SKM-1 treated with dmso at 0.1 percent for 144 hours (cell line): ENCODE measurements at regions not wholly inside any gene's neighbourhood (a gene's known extent, or its start where the extent isn't known, plus 50 kb on each side); places are given as distances from the start of the nearest gene placed in this dataset.

ENCODE experiments used
- DNase-seq: peaks from one replicate; lab custom pipeline; 2025; ENCODE audit not compliant: unreplicated experiment; lab: John Stamatoyannopoulos, UW

DNA sequence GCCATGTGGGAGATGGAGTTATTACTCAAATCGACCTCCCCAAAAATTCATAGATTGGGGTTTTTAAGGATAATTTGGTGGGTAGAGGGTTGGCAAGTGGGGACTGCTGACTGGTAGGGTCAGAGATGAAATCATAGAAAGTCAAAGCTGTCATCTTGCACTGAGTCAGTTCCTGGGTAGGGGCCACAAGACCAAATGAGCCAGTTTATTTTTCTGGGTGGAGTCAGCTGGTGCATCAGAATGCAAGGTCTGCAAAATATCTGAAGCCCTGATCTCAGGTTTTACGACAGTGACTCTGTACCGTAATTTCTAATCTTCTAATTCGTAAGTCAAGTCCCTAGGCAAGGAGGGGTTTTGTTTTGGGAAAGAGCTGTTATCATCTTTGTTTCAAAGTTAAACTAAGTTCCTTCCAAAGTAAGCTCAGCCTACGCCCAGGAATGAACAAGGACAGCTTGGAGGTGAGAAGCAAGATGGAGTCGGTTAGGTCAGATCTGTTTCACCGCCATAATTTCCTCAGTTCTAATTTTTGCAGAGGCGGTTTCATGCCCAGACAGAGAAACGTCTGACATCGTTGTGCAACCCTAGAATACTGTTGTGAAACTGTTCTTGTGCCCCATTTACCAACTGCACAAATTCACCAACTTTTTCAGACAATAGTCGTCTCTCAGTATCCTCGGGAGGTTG, 104.5 kb upstream of the SFSWAP start:
- DNase-seq, result no peak

DNA sequence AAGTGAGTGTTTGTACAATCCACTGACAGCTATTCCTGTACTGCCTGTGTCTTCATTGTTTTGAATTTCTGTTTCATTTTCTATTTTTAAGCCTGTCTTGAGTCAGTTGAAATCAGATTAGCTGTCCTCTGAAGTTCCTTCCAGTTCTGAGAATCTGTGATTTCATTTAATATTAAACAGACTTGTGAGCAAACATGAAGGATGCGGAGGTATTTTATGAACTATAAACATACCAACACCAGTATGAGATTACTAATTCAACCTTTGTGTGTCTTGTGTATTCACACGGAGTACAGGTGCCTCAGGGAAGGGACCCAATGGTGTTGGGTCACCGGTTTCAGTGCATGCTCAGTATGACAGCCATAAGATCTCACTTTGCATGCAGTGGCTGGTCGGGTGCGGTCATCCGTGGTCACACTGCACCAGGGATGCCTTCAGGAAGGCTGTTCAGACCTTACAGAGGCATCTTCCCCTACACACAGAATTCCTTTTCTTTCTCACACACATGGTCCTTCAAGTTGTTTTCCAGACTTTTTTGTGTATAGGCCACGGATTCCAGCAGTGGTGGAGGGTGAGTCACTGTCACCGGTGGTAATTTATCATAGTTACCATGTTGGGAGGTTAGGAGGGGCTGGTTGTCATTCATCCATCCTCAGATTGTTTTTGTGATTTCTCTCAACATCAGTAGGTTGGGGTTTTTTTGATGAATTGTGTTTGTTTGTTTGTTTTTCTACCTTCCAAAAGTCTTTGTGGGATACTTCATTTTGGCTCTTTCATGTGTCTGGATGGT, 103.0 kb upstream of the SFSWAP start:
- DNase-seq, result no peak

DNA sequence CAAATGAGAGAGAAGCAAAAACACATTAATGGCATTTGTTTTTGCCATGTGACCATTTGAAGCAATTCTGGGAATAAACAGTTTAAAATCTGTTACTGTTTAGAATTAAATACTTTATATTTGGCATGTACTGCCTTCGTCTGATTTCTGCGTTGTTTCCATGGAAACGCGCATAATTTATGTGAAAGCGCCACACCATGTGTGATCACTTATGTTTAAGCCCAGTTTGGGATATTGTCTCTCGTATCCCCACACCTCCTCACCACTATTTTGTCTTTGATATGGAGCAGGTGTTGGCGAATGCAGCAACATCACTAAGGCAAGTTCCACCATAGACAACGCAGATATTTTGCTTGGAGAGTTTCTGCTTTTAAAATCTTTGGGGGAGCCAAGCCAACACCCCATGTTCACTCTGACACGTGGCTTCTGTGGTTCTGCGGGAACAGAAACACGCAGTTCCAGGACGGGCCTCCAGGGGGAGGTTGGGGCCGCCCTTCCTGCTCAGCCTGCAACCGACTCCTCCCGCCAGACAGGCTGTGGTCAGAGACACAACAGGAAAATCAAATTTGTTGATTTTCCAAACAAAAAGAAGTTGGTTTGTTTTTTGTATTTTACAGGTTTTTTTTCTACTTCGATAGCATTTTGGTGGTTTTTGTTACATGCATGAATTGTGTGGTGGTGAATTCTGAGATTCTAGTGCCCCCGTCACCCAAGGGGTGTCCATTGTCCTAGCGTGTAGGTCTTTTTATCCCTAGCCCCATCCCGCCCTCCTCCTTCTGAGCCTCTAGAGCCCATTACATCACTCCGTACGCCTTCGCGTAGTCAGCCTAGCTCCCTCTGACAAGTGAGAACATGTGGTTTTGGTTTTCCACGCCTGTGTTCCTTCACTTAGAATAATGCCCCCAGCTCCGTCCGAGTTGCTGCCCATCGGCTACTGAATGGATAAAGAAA, 101.9 kb upstream of the SFSWAP start:
- DNase-seq, result no peak

DNA sequence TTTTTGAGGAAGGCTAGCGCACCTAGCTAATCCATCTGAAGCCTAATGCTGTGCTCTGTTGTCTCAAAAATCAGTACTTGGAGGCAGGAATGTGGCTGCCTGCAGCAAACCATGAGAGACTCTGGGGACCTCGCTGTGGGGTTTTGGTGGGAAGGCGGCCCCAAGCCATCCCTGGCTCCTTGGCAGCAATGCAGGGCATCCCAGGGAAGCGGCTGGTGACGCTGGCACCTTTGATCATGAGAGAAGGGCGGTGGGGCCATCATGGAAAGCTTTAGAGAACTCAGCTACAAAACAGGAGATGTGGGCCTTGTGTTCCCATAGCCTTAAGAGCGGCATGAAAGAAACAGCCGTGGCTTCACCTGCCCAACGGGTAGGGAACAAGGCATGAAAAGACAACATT, 101.1 kb upstream of the SFSWAP start:
- DNase-seq, result no peak

DNA sequence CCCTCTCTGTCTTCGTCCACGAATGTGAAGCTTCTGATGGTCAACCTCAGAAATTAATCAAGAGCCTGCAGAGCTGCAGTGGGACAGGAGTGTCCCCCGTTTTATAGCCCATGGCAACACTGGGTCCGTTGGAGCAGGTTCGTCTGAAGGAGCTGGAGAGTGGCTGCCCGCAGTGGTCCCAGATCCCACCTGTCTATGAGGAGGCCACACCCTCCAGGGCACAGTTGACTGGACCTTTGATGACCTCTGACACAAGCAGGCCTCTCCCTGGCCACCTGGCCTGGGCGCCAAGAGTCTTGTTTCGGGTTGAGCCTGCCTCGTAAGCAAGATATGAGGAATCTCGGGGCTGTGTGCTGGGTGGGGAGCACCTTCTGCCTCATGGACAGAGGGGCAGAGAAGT, 100.7 kb upstream of the SFSWAP start:
- no peak for DNase-seq

DNA sequence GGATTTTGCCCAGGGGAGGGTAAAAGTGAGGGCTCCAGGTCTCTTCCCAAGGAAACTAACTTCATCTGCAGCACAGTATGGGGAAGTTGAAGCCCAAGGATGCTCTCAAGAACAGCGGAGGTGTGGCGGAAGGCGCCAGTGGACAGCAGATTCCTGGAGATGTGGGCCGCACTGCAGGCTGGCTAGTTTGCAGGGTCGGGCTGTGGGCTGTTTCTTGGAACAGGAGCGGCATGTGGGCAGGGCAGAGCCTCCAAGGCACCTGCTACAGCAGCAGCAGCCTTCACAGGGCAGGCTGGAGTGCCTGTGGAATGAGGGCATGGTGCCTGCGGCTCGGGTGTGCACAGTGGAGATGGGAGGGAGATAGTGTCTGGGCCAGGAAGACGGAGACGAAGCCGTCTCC, 100.0 kb upstream of the SFSWAP start:
- no peak for DNase-seq

DNA sequence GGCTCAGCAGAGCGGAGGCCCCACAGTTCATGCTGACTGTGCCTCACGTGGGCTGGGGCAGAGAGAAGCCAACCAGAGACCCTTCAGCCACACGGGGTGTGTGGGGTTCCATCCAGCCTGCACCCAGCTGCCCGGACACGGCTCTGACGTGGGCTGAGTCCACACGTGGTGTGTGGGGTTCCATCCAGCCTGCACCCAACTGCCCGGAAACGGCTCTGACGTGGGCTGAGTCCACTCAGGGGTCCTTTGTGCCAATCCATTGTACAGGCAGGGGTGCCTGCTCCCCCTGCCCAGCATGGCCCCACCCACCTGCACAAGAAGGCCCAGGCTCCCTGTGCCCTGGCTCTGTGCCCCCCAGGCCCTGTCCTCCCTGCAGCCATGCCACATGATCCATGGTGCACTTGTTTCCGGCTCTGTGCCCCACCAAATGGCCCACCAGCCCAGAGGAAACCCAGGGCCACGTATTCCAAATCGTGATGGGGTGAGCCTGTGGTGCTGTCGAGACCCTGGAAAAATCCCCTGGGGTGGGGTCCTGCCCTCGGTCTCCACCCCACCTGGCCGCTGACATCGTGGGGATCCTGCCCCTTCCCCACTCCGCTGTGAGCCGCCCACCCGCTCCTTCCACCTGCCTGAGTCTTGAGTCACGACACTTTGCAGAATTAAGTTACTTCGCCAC, 99.3 kb upstream of the SFSWAP start:
- no peak for DNase-seq

DNA sequence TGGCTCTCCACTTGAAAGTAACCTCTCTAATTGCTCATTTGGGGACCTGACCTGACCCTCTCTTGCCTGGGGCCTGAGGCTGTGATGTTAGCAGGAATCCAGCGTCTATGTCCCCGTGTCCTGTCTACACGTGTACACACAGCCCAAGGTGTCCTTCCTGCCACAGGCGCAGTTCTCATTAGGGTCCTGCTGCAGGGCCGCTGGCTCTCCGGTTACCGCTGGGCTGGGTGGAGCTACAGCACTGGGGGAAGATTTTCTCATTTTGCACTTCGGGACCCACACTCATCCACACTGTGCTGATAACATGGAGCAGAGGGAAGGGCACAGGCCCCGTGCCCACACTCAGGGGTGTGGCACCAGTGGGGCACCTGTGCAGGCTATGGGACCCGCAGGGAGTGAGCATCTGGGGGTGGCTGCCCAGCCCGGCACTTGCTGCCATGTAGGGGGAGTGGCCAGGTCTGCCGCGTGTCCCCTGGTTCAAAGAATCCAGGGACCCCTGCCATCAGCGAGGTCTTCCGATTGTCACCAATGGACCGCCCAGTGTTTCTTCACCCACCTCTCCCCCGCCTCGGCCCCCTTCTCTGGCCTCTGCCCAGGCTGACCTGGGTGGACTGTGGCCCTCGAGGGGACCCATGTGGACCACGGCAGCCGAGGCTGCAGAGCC, 98.7 kb upstream of the SFSWAP start:
- no peak for DNase-seq

DNA sequence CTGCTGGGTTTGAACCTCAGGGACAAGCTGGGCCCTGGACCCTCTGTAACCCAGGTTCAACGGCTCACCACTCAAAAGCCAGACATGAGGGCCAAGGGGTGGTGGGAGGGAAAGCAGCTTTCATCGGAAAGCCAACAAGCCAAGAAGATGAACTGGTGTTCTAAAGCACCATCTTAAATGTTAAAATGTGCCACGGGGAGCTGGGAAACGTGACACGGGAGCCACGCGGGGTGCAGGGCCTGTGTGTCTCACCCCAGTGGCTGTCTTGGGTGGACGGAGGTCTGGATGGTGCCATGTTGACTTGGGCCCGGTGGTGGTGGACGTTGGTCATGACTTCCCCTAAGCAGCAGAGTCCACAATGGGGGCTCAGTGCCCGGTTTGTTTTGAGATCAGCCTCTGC, 97.7 kb upstream of the SFSWAP start:
- no peak for DNase-seq

DNA sequence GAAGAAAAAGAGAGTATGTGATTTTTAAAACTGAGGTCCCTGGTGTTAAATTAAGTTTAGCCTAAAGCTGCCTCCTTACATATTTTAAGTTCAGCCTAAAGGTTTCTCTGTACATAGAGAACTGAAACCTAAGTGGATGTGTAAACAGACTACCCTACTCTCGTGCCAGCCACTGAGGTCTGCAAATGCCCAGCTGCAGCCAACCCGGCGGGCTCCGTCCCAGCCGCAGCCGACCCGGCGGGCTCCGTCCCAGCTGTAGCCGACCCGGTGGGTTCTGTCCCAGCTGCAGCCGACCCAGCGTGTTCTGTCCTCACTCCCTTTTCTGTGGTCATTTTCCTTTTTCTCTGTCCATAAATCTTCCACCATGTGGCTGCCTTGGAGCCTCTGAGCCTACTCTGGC, 97.2 kb upstream of the SFSWAP start:
- DNase-seq, result no peak

DNA sequence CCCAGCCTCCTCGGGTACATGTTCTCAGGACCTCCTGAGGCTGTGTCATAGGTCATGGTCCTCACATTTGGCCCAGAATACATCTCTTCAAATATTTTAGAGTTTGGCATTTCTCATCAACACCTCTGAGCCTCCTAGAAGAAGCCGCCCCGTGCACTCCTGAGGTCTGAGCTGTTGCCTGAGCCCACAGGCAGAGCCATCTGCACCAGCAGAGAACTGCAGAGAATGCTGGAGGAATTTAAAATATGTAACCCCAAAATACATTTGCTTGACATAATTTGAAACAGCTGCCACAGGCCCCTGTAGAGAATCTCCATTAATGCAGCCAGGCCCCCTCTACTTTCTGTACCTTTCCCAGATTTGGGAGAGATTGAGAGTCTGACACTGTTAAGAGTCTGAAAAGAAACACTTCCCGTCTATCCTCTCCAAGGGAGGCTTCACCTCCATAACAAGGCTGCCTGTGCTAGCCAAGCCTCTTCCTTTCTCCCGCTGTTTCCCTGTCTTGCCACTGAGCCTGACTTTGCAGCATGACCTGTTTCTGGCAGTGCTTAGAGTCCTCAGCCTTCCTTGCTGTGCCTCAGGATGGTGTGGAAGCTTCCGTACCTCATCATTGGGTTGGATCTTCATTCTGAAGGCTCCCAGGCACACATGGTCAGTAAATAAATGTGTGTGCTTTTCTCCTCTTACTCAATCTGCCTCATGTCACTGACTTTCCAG, 95.4 kb upstream of the SFSWAP start:
- DNase-seq, result no peak

DNA sequence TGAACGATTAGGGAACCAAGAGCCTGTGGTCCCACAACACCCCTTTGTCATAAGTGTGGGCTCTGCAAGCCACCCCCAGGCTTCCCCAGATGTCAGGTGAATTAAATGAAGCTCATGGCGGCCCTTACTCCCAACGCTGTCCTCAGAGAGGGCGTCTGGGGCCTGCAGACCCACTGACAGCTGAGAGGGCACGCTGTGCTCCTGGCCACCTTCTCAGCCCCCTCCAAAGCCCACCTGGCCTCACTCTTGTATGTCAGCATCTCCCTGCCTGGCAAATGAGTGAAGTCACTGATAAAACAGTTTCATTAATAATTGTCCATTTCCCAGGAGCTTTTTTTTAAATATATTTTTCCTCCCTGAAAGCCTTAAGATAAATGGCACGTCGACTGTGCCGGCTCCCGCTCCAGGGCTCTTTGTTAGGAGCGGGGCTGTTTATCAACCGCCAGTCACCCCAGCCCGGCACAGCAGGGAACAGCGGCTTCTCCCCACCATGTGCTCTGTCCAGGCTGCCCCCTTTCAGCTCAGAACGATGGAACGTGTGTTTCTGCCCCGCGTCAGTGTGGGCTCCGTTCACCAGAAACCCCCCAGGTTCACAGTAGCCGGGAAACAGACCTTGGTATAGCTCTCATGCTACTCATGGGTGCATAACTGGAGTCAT, 94.7 kb upstream of the SFSWAP start:
- DNase-seq, result no peak

DNA sequence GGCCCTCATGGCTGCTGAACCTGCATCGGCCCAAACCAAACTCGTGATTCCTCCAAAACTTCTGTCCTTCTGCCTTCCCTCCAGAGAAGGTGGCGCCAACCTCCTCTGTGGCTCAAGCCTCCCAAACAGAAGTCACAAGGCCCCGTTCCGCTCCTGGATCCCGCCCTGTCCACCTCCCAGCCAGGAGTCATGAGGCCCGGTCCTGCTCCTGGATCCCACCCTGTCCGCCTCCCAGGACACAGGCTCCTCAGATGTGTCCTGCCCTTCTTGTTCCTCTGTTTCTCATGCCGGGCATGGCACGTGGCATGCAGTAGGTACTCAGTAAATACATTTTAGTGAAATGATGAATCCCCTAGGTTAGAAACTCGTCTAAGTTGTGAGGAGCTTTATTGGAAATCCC, 94.2 kb upstream of the SFSWAP start:
- DNase-seq, result no peak

DNA sequence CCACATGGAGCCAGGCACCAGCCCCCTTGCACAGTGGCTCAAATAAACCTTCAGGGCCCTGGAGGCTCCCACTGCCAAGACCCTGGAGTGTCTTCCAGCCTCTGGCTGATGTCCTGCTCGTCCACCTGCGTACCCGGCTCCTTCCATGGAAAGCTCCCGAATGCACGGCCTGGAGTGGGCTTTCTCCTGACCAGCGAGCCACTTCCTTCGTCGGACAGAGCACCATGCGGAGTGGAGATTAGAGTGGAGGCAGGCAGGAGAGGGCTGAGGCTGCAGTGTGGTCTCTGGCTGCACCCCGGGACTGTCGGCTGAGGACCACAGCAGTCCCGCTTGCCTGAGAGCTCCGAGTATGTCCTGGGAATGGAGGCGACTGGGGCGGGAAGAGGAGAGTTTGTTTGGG, 93.7 kb upstream of the SFSWAP start:
- no peak for DNase-seq

DNA sequence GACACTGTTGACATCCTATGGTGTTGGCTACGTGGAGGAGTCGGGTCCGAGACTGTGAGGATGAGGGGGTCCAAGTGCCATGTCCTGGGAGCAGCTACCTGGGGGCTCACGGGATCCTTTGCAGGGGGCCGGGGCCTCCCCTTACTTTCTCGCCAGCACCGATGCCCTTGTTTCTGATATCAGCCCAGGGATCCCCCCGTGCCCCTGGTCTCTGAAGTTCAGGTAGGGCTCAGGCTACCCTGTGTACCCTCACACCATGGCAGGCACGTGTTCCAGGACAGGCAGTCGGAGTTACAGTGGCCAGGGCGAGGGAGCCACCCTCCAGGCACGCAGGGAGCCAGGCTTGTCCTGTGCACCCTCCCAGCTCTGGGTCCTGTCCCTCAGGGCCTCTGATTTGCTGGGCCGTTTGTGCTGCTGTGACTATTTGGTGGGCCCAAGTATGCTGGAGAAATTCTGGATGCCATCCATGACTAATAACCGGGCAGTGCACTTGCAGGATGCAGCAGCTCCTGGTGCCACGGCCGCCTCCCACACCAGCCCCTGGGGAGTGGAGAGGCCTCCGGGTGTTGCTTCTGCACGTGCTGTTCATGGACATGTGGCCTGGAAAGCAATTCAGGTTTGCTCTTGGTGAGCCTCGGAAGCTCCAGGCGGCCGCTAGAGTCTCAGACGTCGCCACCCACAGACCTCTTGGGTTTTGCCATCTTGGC, 93.1 kb upstream of the SFSWAP start:
- DNase-seq, result no peak

DNA sequence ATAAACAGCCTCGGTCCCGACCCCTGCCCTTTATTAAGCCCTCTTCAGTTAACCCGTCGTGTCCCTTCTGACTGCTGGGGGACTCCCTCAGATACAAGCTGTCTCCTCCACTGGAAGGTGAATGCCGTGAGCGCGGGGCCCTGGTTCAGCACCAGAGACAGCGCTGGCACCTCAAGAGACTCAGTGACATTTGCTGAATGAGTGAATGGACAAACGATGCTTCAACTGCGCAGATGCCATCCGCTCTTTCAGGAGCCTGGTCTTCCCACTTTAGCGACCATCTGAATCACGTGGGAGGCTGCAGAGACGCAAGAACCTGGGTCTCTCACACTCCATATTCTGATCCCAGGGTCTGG, 92.6 kb upstream of the SFSWAP start:
- DNase-seq, result no peak

DNA sequence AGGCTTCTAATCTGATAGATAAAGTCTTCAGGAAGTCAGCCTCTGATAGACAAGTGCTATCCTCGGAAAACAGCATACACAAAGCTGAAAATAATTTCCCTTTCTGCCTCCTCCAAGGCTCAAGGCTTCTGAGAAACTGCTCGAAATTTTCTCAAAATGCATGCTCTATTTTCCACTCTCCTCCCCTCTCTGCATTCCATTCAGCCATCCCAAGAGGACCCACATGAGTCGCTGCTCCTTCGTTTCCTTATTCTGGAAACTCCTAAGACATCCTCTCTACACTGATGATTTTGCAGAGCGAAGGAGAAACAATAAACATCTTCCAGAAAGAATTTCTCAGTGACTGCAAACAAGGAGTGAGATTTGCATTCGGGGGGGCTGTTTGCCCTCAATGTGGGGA, 92.2 kb upstream of the SFSWAP start:
- DNase-seq, result no peak

DNA sequence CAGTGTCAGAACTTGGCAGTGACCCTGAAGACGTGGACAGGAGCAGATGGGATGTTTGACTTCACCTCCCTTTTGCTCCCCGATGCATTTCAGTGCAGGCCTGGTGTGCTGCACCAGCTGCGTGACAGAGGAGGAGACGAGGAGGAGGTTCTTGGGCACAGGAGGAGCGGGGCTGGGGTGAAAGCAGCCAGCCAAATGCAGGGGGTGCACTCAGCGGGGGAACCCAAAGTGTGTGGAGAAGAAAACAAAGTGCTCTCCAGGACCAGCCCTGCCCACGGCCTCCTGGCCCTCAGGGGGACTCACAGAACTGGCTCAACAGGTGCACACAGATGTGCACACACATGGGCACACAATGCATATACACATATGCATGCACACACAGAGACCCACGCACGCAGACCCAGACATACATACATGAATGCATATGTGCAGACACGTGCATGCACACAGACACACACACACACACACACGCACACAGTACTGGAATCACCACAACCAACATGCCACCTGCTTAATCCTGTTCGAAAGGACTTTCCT, 91.7 kb upstream of the SFSWAP start:
- DNase-seq, result no peak
